Upper lobe of left lung (tissue), 6 donors: ENCODE measurements at regions not wholly inside any gene's neighbourhood (a gene's known extent, or its start where the extent isn't known, plus 50 kb on each side); places are given as distances from the start of the nearest gene placed in this dataset.

ENCODE experiments used
- ATAC-seq, 2 donors: fragments of 200-7000 bp; cut with Tn5 transposase; one replicate each; pipeline ENCODE4 v1.9.1; 2022; ENCODE audit warnings: mild to moderate bottlenecking in 2 of 2, moderate library complexity in 2 of 2; ENCODE audit not compliant: low FRiP score in 2 of 2
- DNase-seq, 2 donors: peaks; one replicate each; pipeline ENCODE4 v3.0.0-alpha.2; 2019 to 2020
- H3K27ac ChIP-seq, 4 donors: fragments of 200-600 bp; sonication (generic); one replicate each; pipeline ENCODE4 v1.5.1; 2016 to 2019
- H3K27me3 ChIP-seq, 4 donors: fragments of 200-600 bp; sonication (generic); one replicate each; pipeline ENCODE4 v1.5.1; 2017 to 2019
- H3K36me3 ChIP-seq, 4 donors: fragments of 200-600 bp; sonication (generic); one replicate each; pipeline ENCODE4 v1.5.1; 2016 to 2019
- H3K4me1 ChIP-seq, 4 donors: fragments of 200-600 bp; sonication (generic); one replicate each; pipeline ENCODE4 v1.5.1; 2018 to 2019
- H3K4me3 ChIP-seq, 4 donors: fragments of 200-600 bp; sonication (generic); one replicate each; pipeline ENCODE4 v1.5.1; 2017 to 2019; ENCODE audit warnings: mild to moderate bottlenecking in 2 of 4, moderate library complexity in 1 of 4
- H3K9me3 ChIP-seq, 4 donors: fragments of 200-600 bp; sonication (generic); one replicate each; pipeline ENCODE4 v1.5.1; 2018 to 2019
- CTCF ChIP-seq, 6 experiments: fragments of 450-650 bp in 4 of 6; fragments of 200-600 bp in 2 of 6; sonication (generic) in 2 of 6; IDR thresholded peaks; one replicate each; pipeline ENCODE4 v1.5.1; 2016 to 2019; ENCODE audit warnings: antibody characterized with exemption in 6 of 6
- EP300 ChIP-seq, 4 donors: sonication (generic); formaldehyde crosslinking; IDR thresholded peaks; one replicate each; pipeline ENCODE4 v1.5.1; 2017; ENCODE audit warnings: antibody characterized with exemption in 4 of 4, control low read depth in 2 of 4
- POLR2A ChIP-seq, 4 donors: fragments of 450-650 bp; IDR thresholded peaks; one replicate each; pipeline ENCODE4 v1.5.1; 2016 to 2017; ENCODE audit warnings: antibody characterized with exemption in 4 of 4, mild to moderate bottlenecking in 2 of 4
- POLR2AphosphoS5 ChIP-seq, 2 donors: sonication (generic); formaldehyde crosslinking; IDR thresholded peaks; one replicate each; pipeline ENCODE4 v1.5.1; 2017; ENCODE audit warnings: antibody characterized with exemption in 2 of 2
- WGBS, 2 donors: methylation state at CpG; one replicate each; pipeline ENCODE4 v1.1.5; 2017 to 2018; 5-methylcytosine and 5-hydroxymethylcytosine counted together
- donor health status: DM: no; HTN: no; CAD: no; lungs with moderate emphysema.
- donor health status: DM: no; HTN: yes; CAD: no; lungs with severe emphysema.

- TF ChIP-seq CTCF (IDR thresholded peaks at IDR 0.05) (no peak), POLR2A (IDR thresholded peaks at IDR 0.05) (no peak), EP300 (IDR thresholded peaks at IDR 0.05) (no peak), POLR2AphosphoS5 (IDR thresholded peaks at IDR 0.05) (no peak)
- WGBS, 2 donors = 90 to 93% methylated on average over 2 of the region's 2 CpGs
- Histone ChIP-seq H3K36me3 (no peaks in the 10 kb centered on the region), H3K27me3 (no peaks in the 10 kb centered on the region), H3K9me3 (no peaks in the 10 kb centered on the region), H3K27ac (no peak overlapping the region), H3K4me1 (no peaks in the 10 kb centered on the region), H3K4me3 (no peak overlapping the region)
- no peak for DNase-seq
- ATAC-seq = no peak
Measured at GRCh38 chr5:31079668-31080067, 113.8 kb upstream of the CDH6 start.

DNA sequence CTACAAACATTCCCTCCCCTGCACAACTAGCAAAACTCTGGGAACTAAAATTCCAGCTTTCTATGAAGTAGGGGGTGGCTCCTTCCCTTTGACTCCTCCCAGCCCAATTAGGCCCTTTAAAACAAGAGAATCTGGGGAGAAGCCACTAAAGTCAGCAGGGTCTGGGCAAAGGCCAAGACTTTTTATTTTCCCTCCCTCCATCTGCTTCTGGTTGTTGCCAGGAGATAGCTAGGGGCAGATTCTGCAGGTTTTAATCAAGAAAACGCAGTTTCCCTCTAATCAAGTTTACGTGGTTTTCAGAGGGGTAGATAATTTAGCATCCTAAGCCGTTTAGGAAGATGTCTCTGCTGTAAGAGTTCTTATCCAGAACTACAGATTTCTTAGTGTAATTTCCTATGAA lies 114.5 kb upstream of the CDH6 start:
- Histone ChIP-seq H3K36me3 (no peaks in the 10 kb centered on the region), H3K27ac (no peak overlapping the region), H3K9me3 (no peaks in the 10 kb centered on the region), H3K27me3 (no peaks in the 10 kb centered on the region), H3K4me1 (no peaks in the 10 kb centered on the region), H3K4me3 (no peak overlapping the region)
- DNase-seq (no peak), ATAC-seq (no peak)
- 76 to 79% methylated on average over 3 of the region's 3 CpGs for WGBS, 2 donors
- TF ChIP-seq CTCF (IDR thresholded peaks at IDR 0.05) (no peak), EP300 (IDR thresholded peaks at IDR 0.05) (no peak), POLR2AphosphoS5 (IDR thresholded peaks at IDR 0.05) (no peak), POLR2A (IDR thresholded peaks at IDR 0.05) (no peak)

DNA sequence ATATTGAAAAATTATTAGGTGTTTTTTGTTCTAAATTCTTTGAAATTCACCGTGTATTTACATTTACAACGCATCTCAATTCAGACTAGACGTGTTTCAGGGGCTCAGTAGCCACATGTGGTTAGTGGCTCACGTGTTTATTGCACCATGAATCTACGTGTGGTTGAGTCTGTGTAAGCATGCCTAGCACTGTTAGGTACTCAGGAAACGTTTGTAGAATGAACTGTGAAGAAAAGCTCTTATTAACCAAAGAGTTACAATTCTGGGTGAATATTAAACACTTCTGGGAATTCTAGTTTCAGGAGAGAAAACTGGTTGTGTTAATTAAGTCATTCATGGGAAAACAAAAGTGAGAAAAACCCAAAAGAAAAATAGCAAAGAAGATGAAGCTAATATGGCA lies 117.5 kb upstream of the CDH6 start:
- H3K9me3 ChIP-seq = no peaks in the 10 kb centered on the region

GRCh38 chr5:31068287-31068686 lies 125.2 kb upstream of the CDH6 start:
- H3K27ac ChIP-seq = no peak overlapping the region

More for the DNA sequence above, 117.5 kb upstream of the CDH6 start:
- Histone ChIP-seq H3K4me1 (no peaks in the 10 kb centered on the region), H3K27me3 (no peaks in the 10 kb centered on the region), H3K27ac (no peak overlapping the region), H3K4me3 (no peak overlapping the region), H3K36me3 (no peaks in the 10 kb centered on the region)
- ATAC-seq (no peak), DNase-seq (no peak)
- WGBS, 2 donors = 63 to 69% methylated on average over 6 of the region's 6 CpGs
- TF ChIP-seq CTCF (IDR thresholded peaks at IDR 0.05) (no peak), POLR2AphosphoS5 (IDR thresholded peaks at IDR 0.05) (no peak), EP300 (IDR thresholded peaks at IDR 0.05) (no peak), POLR2A (IDR thresholded peaks at IDR 0.05) (no peak)

More at GRCh38 chr5:31068287-31068686, 125.2 kb upstream of the CDH6 start:
- no peaks in the 10 kb centered on the region for H3K27me3 ChIP-seq
- TF ChIP-seq CTCF (IDR thresholded peaks at IDR 0.05) = no peak
- TF ChIP-seq POLR2AphosphoS5 (IDR thresholded peaks at IDR 0.05) = no peak
- TF ChIP-seq POLR2A (IDR thresholded peaks at IDR 0.05) = no peak
- no peak for TF ChIP-seq EP300 (IDR thresholded peaks at IDR 0.05)
- no peaks in the 10 kb centered on the region for H3K9me3 ChIP-seq
- no peak overlapping the region for H3K4me3 ChIP-seq
- no peaks in the 10 kb centered on the region for H3K4me1 ChIP-seq
- DNase-seq = no peak
- 71 to 79% methylated on average over 1 of the region's 1 CpG for WGBS, 2 donors
- H3K36me3 ChIP-seq = no peaks in the 10 kb centered on the region
- ATAC-seq = no peak
